PFSK-1 (cell line): ENCODE measurements at regions not wholly inside any gene's neighbourhood (a gene's known extent, or its start where the extent isn't known, plus 50 kb on each side); places are given as distances from the start of the nearest gene placed in this dataset.

Source experiments
- POLR2AphosphoS5 ChIP-seq: IDR thresholded peaks from 2 replicates; pipeline ENCODE4 v1.6.1; 2012; ENCODE audit warnings: low read depth, mild to moderate bottlenecking, control low read depth, low read length, moderate library complexity
- TF ChIP-seq, protein P1 (sequence below), 2 experiments: IDR thresholded peaks; 2 replicates each; pipeline versions ENCODE4 v1.6.1 to v1.8.0; 2011 to 2012; ENCODE audit warnings: low read depth in 2 of 2, low read length in 2 of 2, control low read depth in 1 of 2, inconsistent platforms in 1 of 2, mild to moderate bottlenecking in 1 of 2, moderate library complexity in 1 of 2; ENCODE audit not compliant: insufficient read depth in 1 of 2

DNA sequence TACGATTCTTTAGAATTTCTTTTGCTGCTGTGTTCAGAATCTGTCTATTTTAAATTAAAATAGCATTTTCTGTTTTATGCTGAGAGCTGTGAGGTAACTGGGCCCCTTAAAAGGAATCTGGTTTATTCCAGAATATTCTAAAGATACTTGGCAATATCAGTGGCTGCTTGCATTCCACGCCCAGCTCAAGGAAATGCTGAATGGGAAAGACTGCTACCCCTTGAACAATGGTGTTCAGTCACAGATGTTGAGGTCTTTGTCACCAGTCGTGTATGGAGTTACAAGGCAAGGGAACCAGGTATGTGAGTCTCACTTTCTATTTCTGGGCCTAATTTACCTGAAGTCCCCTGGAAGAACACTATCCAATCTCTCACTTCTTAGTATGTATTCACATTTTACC, 377.9 kb upstream of the CDH7 start:
- TF ChIP-seq POLR2AphosphoS5, result no peak
- TF ChIP-seq, protein P1, sequence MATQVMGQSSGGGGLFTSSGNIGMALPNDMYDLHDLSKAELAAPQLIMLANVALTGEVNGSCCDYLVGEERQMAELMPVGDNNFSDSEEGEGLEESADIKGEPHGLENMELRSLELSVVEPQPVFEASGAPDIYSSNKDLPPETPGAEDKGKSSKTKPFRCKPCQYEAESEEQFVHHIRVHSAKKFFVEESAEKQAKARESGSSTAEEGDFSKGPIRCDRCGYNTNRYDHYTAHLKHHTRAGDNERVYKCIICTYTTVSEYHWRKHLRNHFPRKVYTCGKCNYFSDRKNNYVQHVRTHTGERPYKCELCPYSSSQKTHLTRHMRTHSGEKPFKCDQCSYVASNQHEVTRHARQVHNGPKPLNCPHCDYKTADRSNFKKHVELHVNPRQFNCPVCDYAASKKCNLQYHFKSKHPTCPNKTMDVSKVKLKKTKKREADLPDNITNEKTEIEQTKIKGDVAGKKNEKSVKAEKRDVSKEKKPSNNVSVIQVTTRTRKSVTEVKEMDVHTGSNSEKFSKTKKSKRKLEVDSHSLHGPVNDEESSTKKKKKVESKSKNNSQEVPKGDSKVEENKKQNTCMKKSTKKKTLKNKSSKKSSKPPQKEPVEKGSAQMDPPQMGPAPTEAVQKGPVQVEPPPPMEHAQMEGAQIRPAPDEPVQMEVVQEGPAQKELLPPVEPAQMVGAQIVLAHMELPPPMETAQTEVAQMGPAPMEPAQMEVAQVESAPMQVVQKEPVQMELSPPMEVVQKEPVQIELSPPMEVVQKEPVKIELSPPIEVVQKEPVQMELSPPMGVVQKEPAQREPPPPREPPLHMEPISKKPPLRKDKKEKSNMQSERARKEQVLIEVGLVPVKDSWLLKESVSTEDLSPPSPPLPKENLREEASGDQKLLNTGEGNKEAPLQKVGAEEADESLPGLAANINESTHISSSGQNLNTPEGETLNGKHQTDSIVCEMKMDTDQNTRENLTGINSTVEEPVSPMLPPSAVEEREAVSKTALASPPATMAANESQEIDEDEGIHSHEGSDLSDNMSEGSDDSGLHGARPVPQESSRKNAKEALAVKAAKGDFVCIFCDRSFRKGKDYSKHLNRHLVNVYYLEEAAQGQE (IDR thresholded peaks at IDR 0.05; ENCODE audit: insufficient read depth in 1 of 2, low read depth in 2 of 2, low read length in 2 of 2), result no peak
